ENCODE measurements at regions not wholly inside any gene's neighbourhood (a gene's known extent, or its start where the extent isn't known, plus 50 kb on each side); places are given as distances from the start of the nearest gene placed in this dataset.

DNA sequence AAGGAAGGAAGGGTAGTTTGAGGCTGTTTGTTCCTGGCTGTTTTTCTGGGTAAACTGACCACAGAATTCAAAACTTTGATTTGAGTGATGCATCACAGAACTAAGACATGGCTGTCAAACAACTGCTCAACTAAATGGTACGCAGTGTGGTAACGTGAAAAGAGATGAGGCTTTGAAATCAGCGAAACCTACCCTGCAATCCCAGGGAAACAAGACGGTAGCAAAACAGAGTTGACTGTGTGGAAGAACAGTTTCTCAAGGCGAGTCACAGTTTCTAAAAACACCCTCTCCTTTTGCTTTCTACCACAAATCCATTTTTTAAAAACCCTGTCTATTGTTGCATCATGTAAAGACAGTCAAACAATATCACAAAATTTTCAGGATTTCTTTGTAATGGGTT is 156.0 kb upstream of the MAF start:
- WGBS, 2 experiments: 91 to 94% methylated on average over 5 of the region's 5 CpGs
- H3K4me1 ChIP-seq (ENCODE audit: control insufficient read depth, insufficient read depth, low read length): no peaks in the 10 kb centered on the region
- no peaks in the 10 kb centered on the region for H3K27me3 ChIP-seq (ENCODE audit: control insufficient read depth, insufficient read depth, low read length, poor library complexity, severe bottlenecking)
- no peaks in the 10 kb centered on the region for H3K9me3 ChIP-seq (ENCODE audit: control insufficient read depth, low read length)
- H3K27ac ChIP-seq (ENCODE audit: insufficient read depth, low read depth, low read length, poor library complexity, severe bottlenecking): no peak overlapping the region
- no peak overlapping the region for H3K4me3 ChIP-seq (ENCODE audit: insufficient read depth, low read depth, low read length)
- H3K36me3 ChIP-seq (ENCODE audit: control insufficient read depth, insufficient read depth, low read length): no peaks in the 10 kb centered on the region

DNA sequence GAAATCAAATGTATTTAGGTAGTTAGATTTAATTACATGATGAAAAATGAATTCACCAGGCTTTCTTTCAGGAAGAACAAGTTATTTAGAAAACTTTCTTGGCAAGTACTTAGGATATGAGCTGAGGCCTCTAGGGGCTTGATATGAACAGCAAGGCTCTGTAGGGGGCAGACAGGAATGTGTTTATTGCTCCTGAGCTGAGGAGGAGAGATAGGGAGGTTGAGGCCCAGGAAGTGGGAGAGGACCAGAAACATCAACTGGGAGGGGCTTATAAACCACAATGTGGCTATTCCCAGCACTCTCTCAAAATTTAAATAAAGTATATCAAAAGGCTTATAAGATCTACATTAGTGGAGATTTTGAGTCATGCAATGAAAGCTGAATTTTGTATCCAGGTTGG is 154.0 kb upstream of the MAF start:
- Histone ChIP-seq H3K27me3 (ENCODE audit: control insufficient read depth, insufficient read depth, low read length, poor library complexity, severe bottlenecking) (no peaks in the 10 kb centered on the region), H3K27ac (ENCODE audit: insufficient read depth, low read depth, low read length, poor library complexity, severe bottlenecking) (no peak overlapping the region)

DNA sequence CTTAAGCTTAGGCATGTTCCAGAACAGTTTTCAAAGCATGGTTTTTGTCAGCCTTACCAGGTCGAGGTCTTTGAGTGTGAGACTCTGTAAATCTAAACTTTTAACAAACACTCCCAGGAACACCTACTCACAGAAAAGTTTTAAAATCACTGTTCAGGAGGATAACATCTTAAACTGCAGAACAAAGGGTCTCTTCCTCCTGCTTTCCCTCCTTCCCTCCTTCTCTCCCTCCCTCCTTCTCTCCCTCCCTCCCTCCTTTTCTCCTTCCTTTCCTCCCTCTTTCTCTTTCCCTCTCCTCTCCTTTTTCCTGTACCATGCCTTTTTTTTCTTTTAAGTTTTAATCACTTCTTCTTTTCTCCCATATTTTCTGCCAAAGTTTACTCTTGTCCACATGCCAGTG is 153.5 kb upstream of the MAF start:
- H3K27ac ChIP-seq (ENCODE audit: insufficient read depth, low read depth, low read length, poor library complexity, severe bottlenecking): no peak overlapping the region
- no peaks in the 10 kb centered on the region for H3K9me3 ChIP-seq (ENCODE audit: control insufficient read depth, low read length)
- no peak overlapping the region for H3K4me3 ChIP-seq (ENCODE audit: insufficient read depth, low read depth, low read length)
- H3K36me3 ChIP-seq (ENCODE audit: control insufficient read depth, insufficient read depth, low read length): peaks cover 3% of the 10 kb centered on the region
- no peaks in the 10 kb centered on the region for H3K27me3 ChIP-seq (ENCODE audit: control insufficient read depth, insufficient read depth, low read length, poor library complexity, severe bottlenecking)
- H3K4me1 ChIP-seq (ENCODE audit: control insufficient read depth, insufficient read depth, low read length): no peaks in the 10 kb centered on the region
- WGBS, 2 experiments: 80 to 88% methylated on average over 1 of the region's 1 CpG

More for the DNA sequence above, 154.0 kb upstream of the MAF start:
- H3K36me3 ChIP-seq (ENCODE audit: control insufficient read depth, insufficient read depth, low read length): peaks cover 3% of the 10 kb centered on the region
- H3K4me3 ChIP-seq (ENCODE audit: insufficient read depth, low read depth, low read length): no peak overlapping the region
- no peaks in the 10 kb centered on the region for H3K9me3 ChIP-seq (ENCODE audit: control insufficient read depth, low read length)
- no peaks in the 10 kb centered on the region for H3K4me1 ChIP-seq (ENCODE audit: control insufficient read depth, insufficient read depth, low read length)

DNA sequence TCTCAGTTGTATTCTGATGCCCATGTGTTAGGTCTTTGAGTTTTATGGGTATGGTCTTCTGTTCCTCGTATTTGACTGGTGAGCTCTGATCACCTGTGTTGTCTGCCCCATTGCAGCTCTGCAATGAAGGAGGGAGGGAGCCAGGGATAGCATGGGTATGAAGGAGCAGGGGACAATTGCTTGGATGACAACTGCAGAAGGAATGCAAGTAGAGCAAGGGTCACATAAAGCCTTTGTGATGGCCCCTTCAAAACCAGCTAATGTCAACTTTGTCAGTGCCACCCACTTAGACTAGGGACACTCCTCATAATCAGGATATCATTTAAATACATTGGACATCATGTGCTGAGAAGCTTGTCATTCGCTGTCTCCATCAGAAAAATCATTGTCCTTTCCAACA is 152.7 kb upstream of the MAF start:
- Histone ChIP-seq H3K27ac (ENCODE audit: insufficient read depth, low read depth, low read length, poor library complexity, severe bottlenecking) (no peak overlapping the region), H3K4me1 (ENCODE audit: control insufficient read depth, insufficient read depth, low read length) (no peaks in the 10 kb centered on the region), H3K27me3 (ENCODE audit: control insufficient read depth, insufficient read depth, low read length, poor library complexity, severe bottlenecking) (no peaks in the 10 kb centered on the region), H3K9me3 (ENCODE audit: control insufficient read depth, low read length) (no peaks in the 10 kb centered on the region), H3K4me3 (ENCODE audit: insufficient read depth, low read depth, low read length) (no peak overlapping the region), H3K36me3 (ENCODE audit: control insufficient read depth, insufficient read depth, low read length) (peaks cover 3% of the 10 kb centered on the region)
- WGBS, 2 experiments: 90 to 96% methylated on average over 2 of the region's 2 CpGs

DNA sequence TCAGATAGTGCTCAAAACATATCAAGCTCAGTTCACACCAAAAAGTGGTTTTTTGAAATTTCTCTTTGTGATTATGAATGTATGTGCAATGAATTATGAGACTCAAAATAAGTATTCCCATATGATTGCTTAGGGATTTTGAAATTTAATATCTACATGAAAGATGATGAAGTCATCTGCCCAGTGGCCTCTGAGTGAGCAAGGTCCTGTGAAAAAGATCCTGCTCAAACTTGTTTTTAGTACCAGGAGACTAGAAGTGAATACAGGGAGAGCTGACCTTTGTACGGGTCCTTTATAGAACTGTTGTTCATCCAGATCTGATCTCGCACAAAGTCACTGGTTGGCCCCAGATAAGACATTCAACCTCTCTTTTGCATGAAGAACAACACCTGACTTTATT is 151.9 kb upstream of the MAF start:
- no peaks in the 10 kb centered on the region for H3K4me1 ChIP-seq (ENCODE audit: control insufficient read depth, insufficient read depth, low read length)
- no peaks in the 10 kb centered on the region for H3K27me3 ChIP-seq (ENCODE audit: control insufficient read depth, insufficient read depth, low read length, poor library complexity, severe bottlenecking)
- H3K4me3 ChIP-seq (ENCODE audit: insufficient read depth, low read depth, low read length): no peak overlapping the region
- H3K9me3 ChIP-seq (ENCODE audit: control insufficient read depth, low read length): no peaks in the 10 kb centered on the region
- WGBS, 2 experiments: 93 to 96% methylated on average over 2 of the region's 2 CpGs
- peaks cover 3% of the 10 kb centered on the region for H3K36me3 ChIP-seq (ENCODE audit: control insufficient read depth, insufficient read depth, low read length)
- H3K27ac ChIP-seq (ENCODE audit: insufficient read depth, low read depth, low read length, poor library complexity, severe bottlenecking): no peak overlapping the region

DNA sequence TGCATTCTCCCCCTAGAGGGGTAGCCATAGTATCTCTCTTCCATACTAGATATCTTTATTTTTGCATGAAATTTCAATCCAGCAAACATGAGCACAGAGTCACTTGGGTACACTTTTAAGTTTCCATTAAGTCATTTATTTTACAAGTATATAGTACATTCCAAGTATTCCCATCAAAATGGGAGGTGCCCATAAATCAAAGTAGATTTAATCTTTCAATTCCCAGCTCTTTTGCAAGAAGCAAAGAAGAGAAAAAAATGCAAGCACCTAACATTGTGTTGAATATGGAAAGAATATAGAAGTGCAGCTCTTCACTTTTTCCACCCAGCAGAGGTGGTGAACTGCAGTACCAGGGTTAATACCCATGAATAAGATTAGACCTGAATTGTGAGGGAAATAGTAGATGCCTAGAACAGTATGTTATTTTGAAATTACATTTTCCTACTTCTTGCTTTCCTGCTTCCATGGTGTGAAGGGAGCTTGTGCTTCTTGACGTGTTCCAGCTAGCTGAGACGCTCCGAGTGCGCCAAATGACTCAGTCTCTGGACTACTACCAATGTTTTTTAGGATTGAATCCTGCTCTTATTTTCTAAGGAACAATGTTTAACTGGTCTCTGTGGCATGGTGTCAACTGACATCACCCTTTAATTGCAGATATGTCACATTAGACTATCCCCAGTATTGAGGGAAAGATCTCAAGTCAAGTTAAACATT is 151.1 kb upstream of the MAF start:
- no peak overlapping the region for H3K27ac ChIP-seq (ENCODE audit: insufficient read depth, low read depth, low read length, poor library complexity, severe bottlenecking)
- no peaks in the 10 kb centered on the region for H3K4me1 ChIP-seq (ENCODE audit: control insufficient read depth, insufficient read depth, low read length)
- 98% methylated on average over 4 of the region's 4 CpGs for WGBS, 2 experiments
- no peaks in the 10 kb centered on the region for H3K9me3 ChIP-seq (ENCODE audit: control insufficient read depth, low read length)
- no peaks in the 10 kb centered on the region for H3K27me3 ChIP-seq (ENCODE audit: control insufficient read depth, insufficient read depth, low read length, poor library complexity, severe bottlenecking)
- peaks cover 3% of the 10 kb centered on the region for H3K36me3 ChIP-seq (ENCODE audit: control insufficient read depth, insufficient read depth, low read length)
- no peak overlapping the region for H3K4me3 ChIP-seq (ENCODE audit: insufficient read depth, low read depth, low read length)

DNA sequence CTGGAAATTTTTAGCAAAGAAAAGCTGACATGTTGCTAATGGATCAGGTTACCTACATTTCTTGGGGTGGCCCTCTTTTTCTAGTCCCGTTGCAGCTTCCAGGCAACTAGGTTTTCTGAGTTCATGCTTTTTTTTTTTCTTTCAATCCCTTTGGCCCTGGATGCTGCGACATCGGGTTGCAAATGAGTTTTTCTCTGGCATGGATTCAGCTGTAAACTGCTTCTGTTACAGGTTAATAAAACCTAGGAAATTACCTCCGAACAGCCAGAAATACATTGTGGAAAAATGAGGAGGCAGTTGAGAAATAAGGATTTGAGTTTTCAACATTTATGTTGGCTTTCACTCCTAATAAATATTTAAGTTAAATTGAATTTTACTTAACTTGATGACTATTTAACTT is 149.8 kb upstream of the MAF start:
- Histone ChIP-seq H3K27me3 (ENCODE audit: control insufficient read depth, insufficient read depth, low read length, poor library complexity, severe bottlenecking) (no peaks in the 10 kb centered on the region), H3K4me1 (ENCODE audit: control insufficient read depth, insufficient read depth, low read length) (no peaks in the 10 kb centered on the region), H3K9me3 (ENCODE audit: control insufficient read depth, low read length) (no peaks in the 10 kb centered on the region), H3K4me3 (ENCODE audit: insufficient read depth, low read depth, low read length) (no peak overlapping the region), H3K27ac (ENCODE audit: insufficient read depth, low read depth, low read length, poor library complexity, severe bottlenecking) (no peak overlapping the region), H3K36me3 (ENCODE audit: control insufficient read depth, insufficient read depth, low read length) (peaks cover 3% of the 10 kb centered on the region)
- WGBS, 2 experiments: 96 to 97% methylated on average over 3 to 4 of the region's 4 CpGs

DNA sequence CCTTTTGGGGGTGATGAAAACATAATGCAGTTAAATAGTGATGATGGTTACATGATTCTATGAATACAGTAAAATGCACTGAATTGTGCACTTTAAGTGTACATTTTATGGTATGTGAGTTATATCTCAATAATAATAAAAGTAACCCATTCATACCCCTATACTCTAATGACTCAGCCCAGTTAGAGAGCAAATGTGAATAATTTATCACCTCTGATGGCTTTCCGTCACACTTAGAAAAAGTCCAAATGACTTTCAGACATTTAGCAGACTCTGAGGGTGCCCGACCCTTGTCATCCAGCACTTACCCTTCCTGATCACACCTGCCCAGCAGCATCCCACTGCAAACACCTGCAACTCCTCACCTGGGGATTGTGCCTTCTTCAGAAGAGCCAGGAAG is 148.1 kb upstream of the MAF start:
- H3K27ac ChIP-seq (ENCODE audit: insufficient read depth, low read depth, low read length, poor library complexity, severe bottlenecking): no peak overlapping the region
- 94 to 96% methylated on average over 2 of the region's 2 CpGs for WGBS, 2 experiments

DNA sequence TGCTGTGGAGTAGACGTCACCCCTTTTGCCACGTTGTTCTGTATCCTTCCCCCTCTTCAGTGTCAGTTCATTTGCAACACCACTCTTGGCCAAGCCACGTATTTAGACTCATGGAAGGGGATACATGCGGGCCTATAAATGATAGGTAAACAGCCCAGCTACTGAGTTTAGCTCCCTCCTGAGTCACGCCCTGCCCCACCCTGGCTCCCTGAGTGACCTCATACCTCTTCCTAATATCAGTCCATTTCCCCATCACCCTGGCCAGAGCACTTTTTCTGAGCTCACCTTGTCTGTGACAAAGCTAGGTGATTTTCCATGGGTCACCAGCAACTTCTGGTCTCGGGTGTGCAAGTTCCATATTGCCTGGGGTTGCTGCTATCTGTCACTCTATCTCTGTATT is 147.2 kb upstream of the MAF start:
- Histone ChIP-seq H3K27ac (ENCODE audit: insufficient read depth, low read depth, low read length, poor library complexity, severe bottlenecking) (no peak overlapping the region), H3K4me1 (ENCODE audit: control insufficient read depth, insufficient read depth, low read length) (no peaks in the 10 kb centered on the region), H3K9me3 (ENCODE audit: control insufficient read depth, low read length) (no peaks in the 10 kb centered on the region), H3K27me3 (ENCODE audit: control insufficient read depth, insufficient read depth, low read length, poor library complexity, severe bottlenecking) (no peaks in the 10 kb centered on the region), H3K4me3 (ENCODE audit: insufficient read depth, low read depth, low read length) (no peak overlapping the region), H3K36me3 (ENCODE audit: control insufficient read depth, insufficient read depth, low read length) (peaks cover 3% of the 10 kb centered on the region)
- WGBS, 2 experiments: 92 to 95% methylated on average over 6 of the region's 6 CpGs

More for the DNA sequence above, 148.1 kb upstream of the MAF start:
- Histone ChIP-seq H3K4me3 (ENCODE audit: insufficient read depth, low read depth, low read length) (no peak overlapping the region), H3K36me3 (ENCODE audit: control insufficient read depth, insufficient read depth, low read length) (peaks cover 3% of the 10 kb centered on the region), H3K4me1 (ENCODE audit: control insufficient read depth, insufficient read depth, low read length) (no peaks in the 10 kb centered on the region), H3K27me3 (ENCODE audit: control insufficient read depth, insufficient read depth, low read length, poor library complexity, severe bottlenecking) (no peaks in the 10 kb centered on the region), H3K9me3 (ENCODE audit: control insufficient read depth, low read length) (no peaks in the 10 kb centered on the region)

DNA sequence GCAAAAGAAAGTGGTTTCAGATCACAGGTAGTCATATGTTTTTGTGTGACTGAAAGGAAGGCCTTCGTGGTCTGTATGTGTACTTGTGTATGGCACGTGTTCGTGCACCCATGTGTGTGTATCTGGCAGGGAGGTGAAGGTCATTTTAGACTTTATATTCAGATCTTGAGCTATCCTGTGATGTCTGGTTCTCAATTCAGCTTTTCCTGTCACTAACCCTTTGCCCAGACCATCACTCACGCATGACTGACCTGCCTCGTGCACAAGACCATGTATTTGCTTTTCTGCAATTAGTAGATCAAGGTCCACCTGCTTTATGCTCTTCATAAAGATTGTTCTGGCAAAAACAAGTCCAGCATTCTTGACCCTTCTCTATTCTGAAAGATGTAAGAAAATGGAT is 139.7 kb upstream of the MAF start:
- Histone ChIP-seq H3K27ac (ENCODE audit: insufficient read depth, low read depth, low read length, poor library complexity, severe bottlenecking) (no peak overlapping the region), H3K4me3 (ENCODE audit: insufficient read depth, low read depth, low read length) (no peak overlapping the region), H3K9me3 (ENCODE audit: control insufficient read depth, low read length) (no peaks in the 10 kb centered on the region), H3K4me1 (ENCODE audit: control insufficient read depth, insufficient read depth, low read length) (peaks cover 5% of the 10 kb centered on the region), H3K27me3 (ENCODE audit: control insufficient read depth, insufficient read depth, low read length, poor library complexity, severe bottlenecking) (no peaks in the 10 kb centered on the region), H3K36me3 (ENCODE audit: control insufficient read depth, insufficient read depth, low read length) (no peaks in the 10 kb centered on the region)
- WGBS, 2 experiments: 93 to 97% methylated on average over 5 of the region's 5 CpGs

DNA sequence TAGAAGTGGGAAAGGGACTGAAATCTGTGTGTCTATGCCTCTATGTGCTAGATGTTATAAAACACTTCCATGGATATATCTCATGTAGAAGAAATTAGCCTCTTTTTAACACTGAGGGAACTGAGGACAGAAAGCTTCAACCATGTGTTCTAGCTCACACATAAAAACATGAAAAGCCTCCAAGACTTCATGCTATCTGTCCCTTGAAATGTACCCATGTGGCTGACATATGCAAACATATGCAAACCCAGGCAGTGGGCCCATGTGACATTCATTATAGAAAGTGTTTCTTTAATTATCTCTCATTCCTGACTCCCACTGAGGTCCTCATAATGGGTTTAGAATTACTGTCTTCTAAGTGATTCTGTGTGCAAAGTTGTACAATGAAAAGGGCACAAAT is 134.7 kb upstream of the MAF start:
- Histone ChIP-seq H3K4me3 (ENCODE audit: insufficient read depth, low read depth, low read length) (no peak overlapping the region), H3K4me1 (ENCODE audit: control insufficient read depth, insufficient read depth, low read length) (peaks cover 5% of the 10 kb centered on the region), H3K9me3 (ENCODE audit: control insufficient read depth, low read length) (no peaks in the 10 kb centered on the region), H3K27me3 (ENCODE audit: control insufficient read depth, insufficient read depth, low read length, poor library complexity, severe bottlenecking) (no peaks in the 10 kb centered on the region), H3K36me3 (ENCODE audit: control insufficient read depth, insufficient read depth, low read length) (no peaks in the 10 kb centered on the region), H3K27ac (ENCODE audit: insufficient read depth, low read depth, low read length, poor library complexity, severe bottlenecking) (no peak overlapping the region)
